Tibial artery (tissue), 4 donors: ENCODE measurements at regions not wholly inside any gene's neighbourhood (a gene's known extent, or its start where the extent isn't known, plus 50 kb on each side); places are given as distances from the start of the nearest gene placed in this dataset.

ENCODE experiments used
- DNase-seq, 2 donors: peaks; one replicate each; pipeline ENCODE4 v3.0.0-alpha.2; 2019
- H3K27ac ChIP-seq, 2 donors: fragments of 200-600 bp; sonication (generic) in 1 of 2; 1 replicate in 1 of 2; 2 replicates in 1 of 2; pipeline ENCODE4 v1.5.1; 2018 to 2019; ENCODE audit warnings: mild to moderate bottlenecking in 1 of 2
- H3K27me3 ChIP-seq, 2 donors: fragments of 200-600 bp; sonication (generic) in 1 of 2; one replicate each; pipeline versions ENCODE4 v1.5.1 to v1.6.0; 2016 to 2019
- H3K36me3 ChIP-seq, 3 donors: fragments of 200-600 bp; sonication (generic) in 2 of 3; one replicate each; pipeline ENCODE4 v1.5.1; 2016 to 2019; ENCODE audit warnings: mild to moderate bottlenecking in 2 of 3
- H3K4me1 ChIP-seq, 4 donors: fragments of 200-600 bp; sonication (generic) in 2 of 4; 1 replicate in 3 of 4; 2 replicates in 1 of 4; pipeline ENCODE4 v1.5.1; 2016 to 2019
- H3K4me3 ChIP-seq, 2 donors: fragments of 200-600 bp; sonication (generic) in 1 of 2; 1 replicate in 1 of 2; 2 replicates in 1 of 2; pipeline ENCODE4 v1.5.1; 2018 to 2019; ENCODE audit warnings: mild to moderate bottlenecking in 2 of 2
- H3K9me3 ChIP-seq, 3 donors: fragments of 200-600 bp; sonication (generic) in 1 of 3; one replicate each; pipeline ENCODE4 v1.5.1; 2016 to 2019
- intact Hi-C: fragments of 100-400 bp; cut with DNase I; formaldehyde crosslinking; loops from one replicate; pipeline ENCODE4 v1.15.0; 2023; ENCODE audit warnings: low total_unique reads
- TF ChIP-seq, protein P1 (sequence below), 2 experiments: fragments of 200-600 bp in 1 of 2; fragments of 450-650 bp in 1 of 2; IDR thresholded peaks; one replicate each; pipeline ENCODE4 v1.5.1; 2017 to 2019; ENCODE audit warnings: antibody characterized with exemption in 2 of 2, mild to moderate bottlenecking in 1 of 2, moderate library complexity in 1 of 2

DNA sequence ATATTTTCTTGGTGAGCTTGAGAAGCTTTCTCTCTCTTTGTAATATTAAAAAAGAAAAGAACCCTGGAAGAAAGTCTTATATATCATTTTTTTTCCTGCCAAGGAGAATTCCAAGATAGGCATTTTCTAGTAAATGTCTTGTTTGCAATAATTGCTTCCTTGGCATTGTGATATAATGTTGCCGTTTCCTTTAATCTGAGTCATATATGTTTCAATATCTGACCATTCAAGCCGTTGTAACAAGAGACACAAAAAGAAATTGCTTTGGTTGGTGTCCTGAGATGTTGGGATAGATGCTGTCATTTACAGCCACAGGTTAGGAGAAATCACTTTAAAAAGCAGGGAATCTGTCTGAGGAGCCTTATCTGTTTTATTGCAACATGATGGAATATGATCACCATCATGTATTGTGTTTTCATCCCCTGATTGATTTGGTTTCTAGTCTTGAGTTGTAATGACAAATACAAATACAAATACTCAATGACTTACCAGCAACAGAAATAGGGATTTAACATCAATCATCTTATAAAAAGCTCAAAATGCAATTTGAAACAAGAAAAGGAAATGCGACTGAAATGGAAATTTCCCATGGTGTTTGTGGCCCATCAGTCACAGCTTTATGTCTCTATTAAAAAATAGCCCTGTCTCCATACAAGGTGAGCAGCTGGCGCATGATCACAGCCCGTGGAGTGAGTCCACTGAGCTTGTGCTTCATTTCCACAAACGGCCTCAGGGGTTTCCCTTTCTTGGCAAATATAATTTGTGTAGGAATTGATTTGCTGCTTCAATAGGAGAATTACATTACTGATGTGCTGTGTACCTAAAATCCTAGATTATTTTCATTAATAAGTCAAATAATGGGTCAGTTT is 250.1 kb upstream of the TRPC7 start:
- no peak for DNase-seq
- no peaks in the 10 kb centered on the region for H3K4me1 ChIP-seq
- no peak overlapping the region for H3K4me3 ChIP-seq
- no peaks in the 10 kb centered on the region for H3K27me3 ChIP-seq
- intact Hi-C loops, result no loop called here
- no peak overlapping the region for H3K27ac ChIP-seq
- no peaks in the 10 kb centered on the region for H3K9me3 ChIP-seq
- TF ChIP-seq, protein P1, sequence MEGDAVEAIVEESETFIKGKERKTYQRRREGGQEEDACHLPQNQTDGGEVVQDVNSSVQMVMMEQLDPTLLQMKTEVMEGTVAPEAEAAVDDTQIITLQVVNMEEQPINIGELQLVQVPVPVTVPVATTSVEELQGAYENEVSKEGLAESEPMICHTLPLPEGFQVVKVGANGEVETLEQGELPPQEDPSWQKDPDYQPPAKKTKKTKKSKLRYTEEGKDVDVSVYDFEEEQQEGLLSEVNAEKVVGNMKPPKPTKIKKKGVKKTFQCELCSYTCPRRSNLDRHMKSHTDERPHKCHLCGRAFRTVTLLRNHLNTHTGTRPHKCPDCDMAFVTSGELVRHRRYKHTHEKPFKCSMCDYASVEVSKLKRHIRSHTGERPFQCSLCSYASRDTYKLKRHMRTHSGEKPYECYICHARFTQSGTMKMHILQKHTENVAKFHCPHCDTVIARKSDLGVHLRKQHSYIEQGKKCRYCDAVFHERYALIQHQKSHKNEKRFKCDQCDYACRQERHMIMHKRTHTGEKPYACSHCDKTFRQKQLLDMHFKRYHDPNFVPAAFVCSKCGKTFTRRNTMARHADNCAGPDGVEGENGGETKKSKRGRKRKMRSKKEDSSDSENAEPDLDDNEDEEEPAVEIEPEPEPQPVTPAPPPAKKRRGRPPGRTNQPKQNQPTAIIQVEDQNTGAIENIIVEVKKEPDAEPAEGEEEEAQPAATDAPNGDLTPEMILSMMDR (IDR thresholded peaks at IDR 0.05), result no peak
- H3K36me3 ChIP-seq, result no peaks in the 10 kb centered on the region

DNA sequence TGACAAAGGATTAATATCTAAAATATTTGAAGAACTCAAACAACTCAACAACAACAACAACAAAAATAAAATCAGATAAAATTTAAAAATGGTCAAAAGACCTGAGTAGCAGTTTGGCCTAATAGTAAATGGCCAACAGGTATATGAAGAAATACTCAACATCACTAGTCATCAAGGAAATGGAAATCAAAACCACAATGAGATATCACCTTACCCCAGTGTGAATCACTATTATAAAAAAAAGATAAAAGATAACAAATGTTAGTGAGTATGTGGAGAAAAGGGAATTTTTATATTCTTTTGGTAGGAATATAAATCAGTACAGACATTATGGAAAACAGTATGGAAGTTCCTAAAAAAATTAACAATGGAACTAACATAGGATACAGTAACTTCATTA is 247.9 kb upstream of the TRPC7 start:
- H3K36me3 ChIP-seq, result no peaks in the 10 kb centered on the region
- no peak for DNase-seq
- intact Hi-C loops, result no loop called here
- no peaks in the 10 kb centered on the region for H3K9me3 ChIP-seq
- H3K4me1 ChIP-seq, result no peaks in the 10 kb centered on the region
- H3K27ac ChIP-seq, result no peak overlapping the region
- no peak overlapping the region for H3K4me3 ChIP-seq
- TF ChIP-seq, protein P1 (IDR thresholded peaks at IDR 0.05), result no peak
- no peaks in the 10 kb centered on the region for H3K27me3 ChIP-seq

DNA sequence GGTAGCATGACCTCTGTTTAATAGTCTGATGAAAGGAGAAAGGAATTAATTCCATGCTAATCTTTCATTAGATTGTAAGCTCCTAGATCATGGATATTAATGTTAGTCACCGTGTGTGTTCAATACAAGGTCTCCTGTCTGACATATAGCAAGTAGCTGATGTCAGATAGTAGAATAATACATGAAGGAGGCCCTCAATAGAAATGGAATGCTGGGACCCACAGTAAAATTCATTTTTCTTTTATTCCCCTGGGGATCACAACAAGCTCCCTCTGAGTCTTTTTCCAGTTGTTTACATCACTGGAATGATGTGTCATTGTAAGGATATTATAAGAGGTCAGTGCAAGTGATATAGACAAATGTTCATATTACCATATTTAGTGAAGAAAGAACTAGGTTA is 240.3 kb upstream of the TRPC7 start:
- no peaks in the 10 kb centered on the region for H3K9me3 ChIP-seq
- H3K36me3 ChIP-seq, result no peaks in the 10 kb centered on the region
- no peak overlapping the region for H3K4me3 ChIP-seq
- TF ChIP-seq, protein P1 (IDR thresholded peaks at IDR 0.05), result no peak
- H3K27me3 ChIP-seq, result no peaks in the 10 kb centered on the region
- H3K27ac ChIP-seq, result no peak overlapping the region
- DNase-seq, result no peak
- intact Hi-C loops, result no loop called here
- H3K4me1 ChIP-seq, result no peaks in the 10 kb centered on the region

DNA sequence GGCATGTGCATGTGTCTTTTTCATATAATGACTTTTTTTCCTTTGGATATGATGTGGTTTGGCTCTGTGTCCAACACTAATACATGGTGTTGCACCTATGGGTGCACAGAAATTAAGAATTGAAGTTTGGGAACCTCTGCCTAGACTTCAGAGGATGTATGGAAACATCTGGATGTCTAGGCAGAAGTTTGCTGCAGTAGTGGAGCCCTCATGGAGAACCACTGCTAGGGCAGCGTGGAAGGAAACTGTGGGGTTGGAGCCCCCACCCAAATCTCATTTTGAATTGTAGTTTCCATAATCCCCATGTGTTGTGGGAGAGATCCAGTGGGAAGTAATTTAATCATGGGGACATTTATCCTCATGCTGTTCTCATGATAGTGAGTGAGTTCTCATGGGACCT is 235.0 kb upstream of the TRPC7 start:
- intact Hi-C loops, result no loop called here
- H3K9me3 ChIP-seq, result no peaks in the 10 kb centered on the region

DNA sequence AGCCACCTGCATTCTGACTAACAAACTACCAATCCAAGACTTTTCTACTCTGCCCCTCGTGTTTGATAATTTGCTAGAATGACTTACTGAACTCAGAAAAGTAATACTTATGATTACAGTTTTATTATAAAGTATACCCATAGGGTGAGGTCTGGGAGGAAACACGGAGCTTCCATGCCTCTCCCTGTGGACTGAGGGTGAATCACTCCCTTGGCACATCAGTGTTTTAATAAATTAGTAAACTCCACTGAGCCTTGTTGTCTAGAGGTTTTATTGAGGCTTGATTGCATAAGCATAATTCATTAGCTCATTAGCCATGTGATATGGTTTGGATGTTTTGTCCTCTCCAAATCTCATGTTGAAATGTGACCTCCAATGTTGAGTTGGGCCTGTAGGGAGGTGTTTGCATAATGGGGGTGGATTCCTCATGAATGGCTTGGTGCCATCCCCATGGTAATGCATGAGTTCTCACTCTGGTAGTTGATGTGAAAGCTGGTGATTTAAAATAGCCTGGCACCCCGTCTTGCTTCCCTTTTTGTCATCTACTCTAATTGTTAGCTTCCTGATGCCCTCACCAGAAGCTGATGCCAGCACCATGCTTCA is 233.6 kb upstream of the TRPC7 start:
- Histone ChIP-seq H3K9me3 (no peaks in the 10 kb centered on the region), H3K36me3 (no peaks in the 10 kb centered on the region), H3K4me3 (no peak overlapping the region), H3K27ac (no peak overlapping the region), H3K4me1 (no peaks in the 10 kb centered on the region), H3K27me3 (no peaks in the 10 kb centered on the region)
- intact Hi-C loops, result no loop called here
- TF ChIP-seq, protein P1 (IDR thresholded peaks at IDR 0.05), result no peak
- no peak for DNase-seq

More for the DNA sequence above, 235.0 kb upstream of the TRPC7 start:
- H3K27ac ChIP-seq, result no peak overlapping the region
- H3K36me3 ChIP-seq, result no peaks in the 10 kb centered on the region
- H3K4me1 ChIP-seq, result no peaks in the 10 kb centered on the region
- H3K27me3 ChIP-seq, result no peaks in the 10 kb centered on the region
- H3K4me3 ChIP-seq, result no peak overlapping the region
- no peak for DNase-seq
- TF ChIP-seq, protein P1 (IDR thresholded peaks at IDR 0.05), result no peak
